Astrocyte (in vitro differentiated cells and primary cell): ENCODE measurements at regions not wholly inside any gene's neighbourhood (a gene's known extent, or its start where the extent isn't known, plus 50 kb on each side); places are given as distances from the start of the nearest gene placed in this dataset.
"Not testable (repeated sequence)": the region's sequence is repeated elsewhere in the genome, so short reads cannot be mapped to it uniquely, and the experiment has no call there.

ENCODE experiments used
- EZH2 ChIP-seq: IDR thresholded peaks from 2 replicates; pipeline ENCODE4 v1.6.1; 2012; ENCODE audit warnings: mild to moderate bottlenecking, low read length, inconsistent platforms; ENCODE audit not compliant: insufficient read depth
- TF ChIP-seq, protein P1 (sequence below): IDR thresholded peaks from 2 replicates; pipeline ENCODE4 v1.5.1; 2011; ENCODE audit warnings: low read depth, mild to moderate bottlenecking, inconsistent platforms, low read length, moderate library complexity; ENCODE audit not compliant: insufficient read depth

GRCh38 chr6:48944276-48944675, 518.8 kb downstream of the MMUT start:
- TF ChIP-seq, protein P1, sequence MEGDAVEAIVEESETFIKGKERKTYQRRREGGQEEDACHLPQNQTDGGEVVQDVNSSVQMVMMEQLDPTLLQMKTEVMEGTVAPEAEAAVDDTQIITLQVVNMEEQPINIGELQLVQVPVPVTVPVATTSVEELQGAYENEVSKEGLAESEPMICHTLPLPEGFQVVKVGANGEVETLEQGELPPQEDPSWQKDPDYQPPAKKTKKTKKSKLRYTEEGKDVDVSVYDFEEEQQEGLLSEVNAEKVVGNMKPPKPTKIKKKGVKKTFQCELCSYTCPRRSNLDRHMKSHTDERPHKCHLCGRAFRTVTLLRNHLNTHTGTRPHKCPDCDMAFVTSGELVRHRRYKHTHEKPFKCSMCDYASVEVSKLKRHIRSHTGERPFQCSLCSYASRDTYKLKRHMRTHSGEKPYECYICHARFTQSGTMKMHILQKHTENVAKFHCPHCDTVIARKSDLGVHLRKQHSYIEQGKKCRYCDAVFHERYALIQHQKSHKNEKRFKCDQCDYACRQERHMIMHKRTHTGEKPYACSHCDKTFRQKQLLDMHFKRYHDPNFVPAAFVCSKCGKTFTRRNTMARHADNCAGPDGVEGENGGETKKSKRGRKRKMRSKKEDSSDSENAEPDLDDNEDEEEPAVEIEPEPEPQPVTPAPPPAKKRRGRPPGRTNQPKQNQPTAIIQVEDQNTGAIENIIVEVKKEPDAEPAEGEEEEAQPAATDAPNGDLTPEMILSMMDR, result not testable (repeated sequence)
- TF ChIP-seq EZH2, result not testable (repeated sequence)
